IMR-90 (cell line): ENCODE measurements at regions not wholly inside any gene's neighbourhood (a gene's known extent, or its start where the extent isn't known, plus 50 kb on each side); places are given as distances from the start of the nearest gene placed in this dataset.

ENCODE experiments used
- ATAC-seq: fragments of 200-7000 bp; cut with Tn5 transposase; 2 replicates; pipeline ENCODE4 v1.9.1; 2020; ENCODE audit warnings: low read depth, mild to moderate bottlenecking, moderate library complexity
- BruUV-seq: library from RNA; stranded (reverse); fragments of 400-500 nt; replicated peaks from 2 replicates; lab custom pipeline; 2021; lab: Mats Ljungman, UMichigan
- CTCF ChIA-PET: fragments of 300-600 bp; formaldehyde crosslinking; extraction: SDS; loops from one replicate; lab custom pipeline; 2021; ENCODE audit warnings: antibody characterized with exemption; lab: Yijun Ruan, JAX
- POLR2A ChIA-PET: fragments of 300-600 bp; sonication (Branson Sonifier 250); formaldehyde crosslinking; loops from one replicate; lab custom pipeline; 2022; ENCODE audit warnings: antibody characterized with exemption; ENCODE audit not compliant: unreplicated experiment; lab: Charles Lee
- DNase-seq: peaks from one replicate; pipeline ENCODE4 v3.0.0; 2013
- H2AFZ ChIP-seq: replicated peaks from 2 replicates; pipeline ENCODE3; 2013; ENCODE audit warnings: low read length, mild to moderate bottlenecking; ENCODE audit not compliant: poor library complexity
- H2AK5ac ChIP-seq: 2 replicates; pipeline ENCODE4 v1.6.1; 2013; ENCODE audit warnings: low read depth, low read length, inconsistent platforms
- H2AK9ac ChIP-seq: replicated peaks from 2 replicates; pipeline ENCODE3; 2013; ENCODE audit warnings: mild to moderate bottlenecking, low read depth, low read length, moderate library complexity; ENCODE audit not compliant: poor library complexity
- H2BK120ac ChIP-seq: 2 replicates; pipeline ENCODE4 v1.6.1; 2013; ENCODE audit warnings: low read depth, low read length, inconsistent platforms
- H2BK15ac ChIP-seq: 3 replicates; pipeline ENCODE4 v1.6.1; 2013; ENCODE audit warnings: low read depth, low read length, inconsistent platforms
- H2BK20ac ChIP-seq: 2 replicates; pipeline ENCODE4 v1.6.1; 2013; ENCODE audit warnings: low read depth, mild to moderate bottlenecking, inconsistent platforms, low read length, moderate library complexity
- H2BK5ac ChIP-seq: 2 replicates; pipeline ENCODE4 v1.6.1; 2013; ENCODE audit warnings: mild to moderate bottlenecking, low read depth, low read length, inconsistent platforms; ENCODE audit not compliant: poor library complexity, severe bottlenecking
- H3K14ac ChIP-seq: replicated peaks from 2 replicates; pipeline ENCODE4 v1.6.1; 2013; ENCODE audit warnings: low read depth, low read length, inconsistent platforms
- H3K18ac ChIP-seq: 2 replicates; pipeline ENCODE4 v1.6.1; 2013; ENCODE audit warnings: low read depth, low read length, control low read depth
- H3K23ac ChIP-seq: 2 replicates; pipeline ENCODE4 v1.6.1; 2013; ENCODE audit warnings: low read depth, low read length, inconsistent platforms
- H3K27ac ChIP-seq: 2 replicates; pipeline ENCODE4 v1.5.1; 2013; ENCODE audit warnings: mild to moderate bottlenecking, control low read depth, low read length; ENCODE audit not compliant: insufficient read depth
- H3K27me3 ChIP-seq: 2 replicates; pipeline ENCODE4 v1.6.1; 2013; ENCODE audit warnings: low read length; ENCODE audit not compliant: control insufficient read depth, insufficient read depth
- H3K36me3 ChIP-seq: 2 replicates; pipeline ENCODE4 v1.6.1; 2013; ENCODE audit warnings: low read length, mixed read lengths; ENCODE audit not compliant: control insufficient read depth, insufficient read depth
- H3K4ac ChIP-seq: 2 replicates; pipeline ENCODE4 v1.6.1; 2013; ENCODE audit warnings: low read depth, low read length, inconsistent platforms
- H3K4me1 ChIP-seq: 2 replicates; pipeline ENCODE4 v1.6.1; 2013; ENCODE audit warnings: low read length, mixed read lengths; ENCODE audit not compliant: control insufficient read depth, insufficient read depth
- H3K4me2 ChIP-seq: 2 replicates; pipeline ENCODE4 v1.6.1; 2013; ENCODE audit warnings: low read depth, mild to moderate bottlenecking, control low read depth, low read length, moderate library complexity
- H3K4me3 ChIP-seq: 2 replicates; pipeline ENCODE4 v1.5.1; 2013; ENCODE audit warnings: low read depth, mild to moderate bottlenecking, control low read depth, low read length, moderate library complexity; ENCODE audit not compliant: insufficient read depth
- H3K56ac ChIP-seq: 2 replicates; pipeline ENCODE4 v1.6.1; 2013; ENCODE audit warnings: low read length, inconsistent platforms; ENCODE audit not compliant: insufficient read depth; ENCODE audit errors: extremely low read depth
- H3K79me1 ChIP-seq, 2 experiments: 2 replicates each; pipeline ENCODE4 v1.6.1; 2013; ENCODE audit warnings: low read length in 2 of 2, inconsistent platforms in 1 of 2, low read depth in 1 of 2
- H3K9ac ChIP-seq: 2 replicates; pipeline ENCODE4 v1.6.1; 2013; ENCODE audit warnings: low read depth, low read length, control low read depth
- H3K9me1 ChIP-seq: 2 replicates; pipeline ENCODE4 v1.6.1; 2013; ENCODE audit warnings: low read length, inconsistent platforms; ENCODE audit not compliant: insufficient read depth
- H3K9me3 ChIP-seq: 2 replicates; pipeline ENCODE4 v1.6.1; 2013; ENCODE audit warnings: low read length; ENCODE audit not compliant: control insufficient read depth, insufficient read depth
- H4K20me1 ChIP-seq: 2 replicates; pipeline ENCODE4 v1.6.1; 2013; ENCODE audit warnings: low read length, inconsistent platforms; ENCODE audit not compliant: insufficient read depth
- H4K5ac ChIP-seq: 2 replicates; pipeline ENCODE4 v1.6.1; 2013; ENCODE audit warnings: mild to moderate bottlenecking, low read depth, low read length, control low read depth
- H4K8ac ChIP-seq, 2 experiments: 2 replicates each; pipeline ENCODE4 v1.6.1; 2013; ENCODE audit warnings: low read depth in 2 of 2, low read length in 2 of 2, control low read depth in 1 of 2, inconsistent platforms in 1 of 2
- H4K91ac ChIP-seq: 2 replicates; pipeline ENCODE4 v1.6.1; 2013; ENCODE audit warnings: low read depth, low read length, inconsistent platforms; ENCODE audit not compliant: insufficient read depth
- BHLHE40 ChIP-seq: fragments of 150-350 bp; IDR thresholded peaks from 2 replicates; pipeline ENCODE4 v1.6.1; 2016; ENCODE audit warnings: mild to moderate bottlenecking, low read depth, low read length
- CEBPB ChIP-seq: IDR thresholded peaks from 2 replicates; pipeline ENCODE4 v1.6.1; 2012; ENCODE audit warnings: low read depth, low read length, improper control_type of control experiment
- CHD1 ChIP-seq: IDR thresholded peaks from 2 replicates; pipeline ENCODE4 v1.6.1; 2012; ENCODE audit warnings: low read depth, low read length, improper control_type of control experiment
- CTCF ChIP-seq: conservative IDR thresholded peaks from 2 replicates; pipeline ENCODE4 v1.5.1; 2012; ENCODE audit warnings: mild to moderate bottlenecking, low read depth, low read length, improper control_type of control experiment
- ELK1 ChIP-seq: fragments of 150-350 bp; IDR thresholded peaks from 2 replicates; pipeline ENCODE4 v1.6.1; 2016; ENCODE audit warnings: low read depth, mild to moderate bottlenecking, low read length, moderate library complexity, borderline replicate concordance
- FOS ChIP-seq: fragments of 150-350 bp; IDR thresholded peaks from 2 replicates; pipeline ENCODE4 v1.6.1; 2016; ENCODE audit warnings: low read depth, low read length
- MAFK ChIP-seq: IDR thresholded peaks from 2 replicates; pipeline ENCODE4 v1.6.1; 2012; ENCODE audit warnings: low read depth, low read length, improper control_type of control experiment
- MAZ ChIP-seq: IDR thresholded peaks from 2 replicates; pipeline ENCODE4 v1.6.1; 2012; ENCODE audit warnings: low read depth, mild to moderate bottlenecking, low read length, improper control_type of control experiment, moderate library complexity, borderline replicate concordance
- MXI1 ChIP-seq: IDR thresholded peaks from 2 replicates; pipeline ENCODE4 v1.6.1; 2012; ENCODE audit warnings: low read depth, mild to moderate bottlenecking, low read length, moderate library complexity, borderline replicate concordance
- NFE2L2 ChIP-seq: fragments of 150-350 bp; IDR thresholded peaks from 2 replicates; pipeline ENCODE4 v1.6.1; 2016; ENCODE audit warnings: low read depth, mild to moderate bottlenecking, low read length
- POLR2A ChIP-seq: IDR thresholded peaks from 2 replicates; pipeline ENCODE4 v1.6.1; 2012; ENCODE audit warnings: mild to moderate bottlenecking, low read depth, low read length
- RAD21 ChIP-seq: IDR thresholded peaks from 2 replicates; pipeline ENCODE4 v1.6.1; 2012; ENCODE audit warnings: low read length, improper control_type of control experiment
- RCOR1 ChIP-seq: IDR thresholded peaks from 2 replicates; pipeline ENCODE4 v1.6.1; 2012; ENCODE audit warnings: mild to moderate bottlenecking, low read length, improper control_type of control experiment; ENCODE audit not compliant: insufficient replicate concordance
- RFX5 ChIP-seq: IDR thresholded peaks from 2 replicates; pipeline ENCODE4 v1.8.0; 2012; ENCODE audit warnings: low read depth, mild to moderate bottlenecking, low read length, moderate library complexity
- SMC3 ChIP-seq: fragments of 150-350 bp; IDR thresholded peaks from 2 replicates; pipeline ENCODE4 v1.6.1; 2016; ENCODE audit warnings: low read depth, mild to moderate bottlenecking, antibody characterized with exemption, low read length, moderate library complexity
- USF2 ChIP-seq: fragments of 150-350 bp; IDR thresholded peaks from 2 replicates; pipeline ENCODE4 v1.6.1; 2017; ENCODE audit warnings: mild to moderate bottlenecking, antibody characterized with exemption, low read length, low read depth
- WGBS, 2 experiments: methylation state at CpG; one replicate each; pipeline versions ENCODE4 v1.1.5 to v1.1.7; 2013; ENCODE audit warnings: missing lambda C conversion rate in 2 of 2; ENCODE audit not compliant: insufficient read length in 1 of 2; ENCODE audit errors: extremely low coverage in 2 of 2; 5-methylcytosine and 5-hydroxymethylcytosine counted together
- dilution Hi-C: fragments of 300-500 bp; cut with HindIII; formaldehyde crosslinking; loops from one replicate; pipeline ENCODE4 v1.14.3; 2018; ENCODE audit warnings: low sequenced_read_pairs; ENCODE audit not compliant: unreplicated experiment
- in situ Hi-C: fragments of 300-500 bp; cut with MboI; formaldehyde crosslinking; loops from 3 replicates; pipeline ENCODE4 v1.14.3; 2019; ENCODE audit warnings: low sequenced_read_pairs, inconsistent platforms, mixed read lengths
- intact Hi-C: fragments of 100-400 bp; cut with micrococcal nuclease; formaldehyde crosslinking; loops from 2 replicates; pipeline ENCODE4 v1.10.0; 2022

- DNase-seq: no peak
- Histone ChIP-seq H3K27me3 (peaks cover 49% of the 10 kb centered on the region), H2AK9ac (no peak overlapping the region), H3K4me1 (no peaks in the 10 kb centered on the region), H2BK120ac (no peak overlapping the region), H3K18ac (no peak overlapping the region), H4K91ac (no peak overlapping the region), H3K27ac (no peak overlapping the region), H2BK15ac (no peak overlapping the region), H3K9me3 (no peaks in the 10 kb centered on the region), H4K5ac (no peak overlapping the region), H3K79me1 (no peaks in the 10 kb centered on the region), H3K9me1 (no peaks in the 10 kb centered on the region), H2BK5ac (no peak overlapping the region), H3K56ac (no peak overlapping the region), H4K8ac (no peak overlapping the region), H3K4ac (no peak overlapping the region), H3K4me3 (no peak overlapping the region), H3K14ac (no peak overlapping the region), H4K20me1 (no peaks in the 10 kb centered on the region), H2BK20ac (no peak overlapping the region), H3K23ac (no peak overlapping the region), H3K9ac (no peak overlapping the region), H3K4me2 (no peak overlapping the region), H3K36me3 (no peaks in the 10 kb centered on the region), H2AK5ac (no peak overlapping the region), H2AFZ (peak overlapping the region; percentile 21)
- WGBS, 2 experiments: 71% methylated on average over 7 of the region's 13 CpGs; no CpG with 5 or more reads in 1 of the 2 experiments
- dilution Hi-C loops (no loop called here), in situ Hi-C loops (no loop called here), intact Hi-C loops (no loop called here)
- no TSS peak for BruUV-seq
- CTCF ChIA-PET: no interaction called here
- no peak for ATAC-seq
- POLR2A ChIA-PET: no interaction called here
- TF ChIP-seq POLR2A: no peak
- no peak for TF ChIP-seq MAFK
- TF ChIP-seq SMC3: no peak
- TF ChIP-seq RAD21: no peak
- TF ChIP-seq MAZ: no peak
- no peak for TF ChIP-seq CEBPB
- no peak for TF ChIP-seq MXI1
- no peak for TF ChIP-seq RCOR1
- TF ChIP-seq USF2: no peak
- no peak for TF ChIP-seq CTCF
- TF ChIP-seq RFX5: no peak
- TF ChIP-seq NFE2L2: no peak
- TF ChIP-seq BHLHE40: no peak
- no peak for TF ChIP-seq FOS
- no peak for TF ChIP-seq CHD1
- no peak for TF ChIP-seq ELK1
Measured at GRCh38 chr17:79215631-79216030, 141.0 kb downstream of the ENGASE start.
